HTR-8/SVneo (cell line): ENCODE measurements at regions not wholly inside any gene's neighbourhood (a gene's known extent, or its start where the extent isn't known, plus 50 kb on each side); places are given as distances from the start of the nearest gene placed in this dataset.

Source experiments
- DNase-seq: peaks from one replicate; pipeline ENCODE4 v3.0.0; 2011; ENCODE audit warnings: low spot score, mixed read lengths; ENCODE audit not compliant: insufficient read length
- FAIRE-seq: peaks from 2 replicates; lab custom pipeline; 2011; peaks lifted over from hg19 to GRCh38; lab: Jason Lieb, UNC

DNA sequence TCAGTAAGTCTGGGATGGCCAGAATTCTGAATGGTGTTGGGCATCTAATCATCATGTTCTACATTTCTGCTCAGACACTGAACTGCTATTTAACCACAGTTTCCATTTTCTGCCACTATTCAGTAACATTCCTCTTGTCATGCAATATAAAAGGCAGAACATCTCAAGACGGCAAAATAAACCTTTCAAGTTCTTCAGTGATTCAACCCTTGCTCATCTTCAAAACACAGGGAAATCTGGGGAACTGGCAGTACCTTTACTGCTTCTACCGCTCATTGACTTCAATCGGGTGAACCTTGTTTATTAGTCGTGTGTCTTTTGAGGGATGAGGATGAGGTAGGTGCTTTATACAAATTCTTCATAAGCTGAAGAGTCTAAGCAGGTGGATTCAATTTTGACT lies 184.7 kb upstream of the ANK3 start:
- DNase-seq (no peak), FAIRE-seq (no peak)

DNA sequence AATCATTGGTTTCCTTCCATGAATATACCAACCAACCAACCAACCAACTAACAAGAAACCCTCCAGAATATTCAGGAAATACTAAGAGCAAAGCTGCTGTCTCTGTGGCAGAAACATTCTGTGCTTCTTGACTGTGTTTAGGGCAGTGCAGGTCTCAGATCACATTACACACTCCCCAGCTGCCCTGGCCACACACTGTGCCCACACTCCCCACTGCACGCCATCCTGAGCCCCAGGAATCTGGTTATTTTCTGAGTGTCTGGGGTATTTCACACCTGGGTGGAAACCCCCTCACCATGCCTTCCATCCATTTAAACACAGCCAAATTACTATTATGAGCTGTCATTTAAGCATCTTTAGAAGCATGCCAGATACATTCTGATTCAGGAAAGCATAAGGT lies 183.7 kb upstream of the ANK3 start:
- FAIRE-seq (no peak), DNase-seq (no peak)

DNA sequence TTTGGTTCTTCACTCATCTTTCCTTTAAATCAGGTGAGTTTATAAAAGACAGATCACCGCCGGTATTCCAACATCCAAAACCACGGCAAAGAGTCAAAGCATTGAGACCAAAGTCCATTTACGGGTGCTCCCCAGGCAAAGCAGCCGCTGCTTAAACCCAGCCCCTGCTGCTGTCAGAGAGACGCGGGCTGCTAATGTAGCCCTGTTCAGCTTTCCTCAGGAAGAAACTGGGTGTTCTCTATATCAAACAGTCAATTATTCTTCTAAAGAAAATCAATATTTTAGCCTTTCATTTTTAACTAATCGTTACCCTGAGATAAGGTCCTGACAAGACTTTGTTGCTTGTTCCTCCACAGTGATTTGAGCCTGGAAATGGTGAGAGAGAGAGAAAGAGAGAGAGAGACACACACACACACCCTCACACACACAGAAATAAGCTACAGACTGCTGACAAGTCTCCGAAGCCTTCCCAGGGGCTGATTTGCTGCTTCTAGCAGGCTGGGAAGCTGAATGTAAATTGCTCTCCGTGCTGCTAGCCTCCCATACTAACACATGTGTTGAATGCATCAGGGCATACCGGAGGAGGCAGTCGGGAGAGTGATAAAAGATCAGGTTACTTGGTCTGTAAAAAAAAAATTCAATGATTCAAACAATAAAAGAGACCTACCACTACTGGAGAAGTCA lies 183.0 kb upstream of the ANK3 start:
- no peak for FAIRE-seq

DNA sequence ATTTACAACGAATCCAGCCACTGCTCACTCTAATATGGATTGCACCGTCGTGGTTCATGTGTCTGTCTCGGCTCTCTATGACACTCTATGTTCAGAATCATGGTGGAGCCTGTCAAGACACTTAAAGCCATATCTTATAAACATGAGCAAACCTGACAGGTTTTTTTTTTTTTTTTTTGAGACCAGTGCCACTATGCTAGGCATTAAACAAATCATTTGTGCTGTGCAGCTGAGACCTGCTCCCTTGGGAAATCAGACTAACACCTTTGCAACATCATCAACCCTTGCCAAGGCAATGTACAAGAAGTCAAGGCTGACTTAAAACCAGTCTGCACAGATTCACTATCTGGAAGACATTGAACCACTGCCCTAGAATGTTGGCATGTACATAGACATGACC lies 181.2 kb upstream of the ANK3 start:
- no peak for FAIRE-seq
- no peak for DNase-seq

More for the DNA sequence above, 183.0 kb upstream of the ANK3 start:
- DNase-seq = peak; percentile 42

DNA sequence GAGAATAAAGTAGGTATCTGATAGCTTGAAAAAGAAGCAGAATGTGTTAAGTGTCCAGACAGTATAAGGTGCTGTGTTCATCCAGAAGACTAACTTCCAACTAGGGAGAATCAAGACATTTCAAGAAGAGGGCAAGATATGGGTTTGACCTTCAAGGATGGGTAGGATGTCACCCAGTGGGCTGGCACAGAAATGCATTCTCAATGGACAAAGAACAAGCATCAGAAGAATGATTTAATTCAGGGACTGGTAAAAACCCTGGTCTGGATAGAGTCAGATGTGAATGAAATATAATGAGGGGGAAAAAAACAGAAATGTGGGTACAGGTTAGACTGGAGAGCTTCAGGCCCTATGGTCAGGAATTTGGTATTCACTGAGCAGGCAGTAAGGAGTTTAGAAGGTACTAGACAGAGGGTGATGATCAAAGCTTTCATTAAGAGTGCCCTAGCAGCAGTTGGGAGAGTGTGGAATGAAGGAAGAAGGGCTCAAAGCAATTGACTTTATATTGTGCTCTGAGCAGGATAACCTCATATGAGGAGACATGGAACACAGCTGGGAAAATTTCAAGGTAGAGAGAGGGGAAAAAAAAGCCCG lies 180.7 kb upstream of the ANK3 start:
- no peak for FAIRE-seq

DNA sequence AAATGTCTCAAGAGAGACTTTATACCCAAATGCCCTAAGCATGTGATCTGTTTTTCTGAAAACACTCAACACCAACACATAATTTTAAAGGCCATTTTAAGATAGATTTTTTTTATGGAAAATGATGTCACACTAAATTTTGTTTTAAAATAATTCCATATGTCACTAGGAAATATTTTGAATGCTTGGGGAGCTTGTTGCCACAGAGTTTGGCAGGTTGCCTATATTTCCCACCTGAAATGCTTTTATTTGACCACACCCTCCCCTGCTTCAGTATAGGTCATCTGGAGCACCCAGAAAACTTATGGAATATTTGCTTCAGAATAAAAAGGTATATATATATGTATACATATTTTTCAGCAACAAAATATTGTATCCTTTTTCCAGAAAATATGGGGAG lies 180.0 kb upstream of the ANK3 start:
- DNase-seq (no peak), FAIRE-seq (no peak)

More for the DNA sequence above, 180.7 kb upstream of the ANK3 start:
- DNase-seq = no peak

DNA sequence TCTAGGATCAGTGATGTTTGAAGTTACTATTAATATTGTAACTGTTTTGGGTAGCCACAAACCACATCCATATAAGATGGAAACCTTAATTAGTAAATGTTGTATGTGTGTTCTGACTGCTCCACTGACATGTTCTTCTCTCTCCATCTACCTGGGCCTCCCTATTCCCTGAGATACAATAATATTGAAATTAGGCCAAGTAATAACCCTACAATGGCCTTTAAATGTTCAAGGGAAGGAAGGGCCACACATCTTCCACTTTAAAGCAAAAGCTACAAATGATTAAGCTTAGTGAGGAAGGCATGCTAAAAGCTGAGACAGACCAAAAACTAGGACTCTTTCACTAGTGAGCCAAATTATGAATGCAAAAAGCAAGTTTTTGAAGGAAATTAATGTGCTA lies 176.4 kb upstream of the ANK3 start:
- no peak for DNase-seq
- no peak for FAIRE-seq

DNA sequence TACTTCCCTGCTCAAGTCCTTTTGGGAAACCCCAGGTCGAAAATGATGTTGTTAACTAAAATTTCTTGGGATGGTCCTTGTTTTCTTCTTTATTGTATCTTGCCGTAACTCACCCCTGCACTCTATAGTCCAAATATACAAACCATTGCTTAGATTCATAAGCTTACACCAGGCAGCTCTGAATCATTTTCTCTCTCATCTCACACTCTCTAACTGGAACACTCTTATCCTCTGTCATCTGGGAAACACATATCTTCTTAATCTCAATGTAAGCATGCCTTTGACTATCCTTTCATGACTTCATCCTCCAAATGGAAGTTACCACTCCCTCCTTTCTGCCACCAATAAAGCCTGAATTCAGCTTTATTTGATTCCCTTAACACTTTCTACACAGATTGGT lies 175.8 kb upstream of the ANK3 start:
- no peak for FAIRE-seq

DNA sequence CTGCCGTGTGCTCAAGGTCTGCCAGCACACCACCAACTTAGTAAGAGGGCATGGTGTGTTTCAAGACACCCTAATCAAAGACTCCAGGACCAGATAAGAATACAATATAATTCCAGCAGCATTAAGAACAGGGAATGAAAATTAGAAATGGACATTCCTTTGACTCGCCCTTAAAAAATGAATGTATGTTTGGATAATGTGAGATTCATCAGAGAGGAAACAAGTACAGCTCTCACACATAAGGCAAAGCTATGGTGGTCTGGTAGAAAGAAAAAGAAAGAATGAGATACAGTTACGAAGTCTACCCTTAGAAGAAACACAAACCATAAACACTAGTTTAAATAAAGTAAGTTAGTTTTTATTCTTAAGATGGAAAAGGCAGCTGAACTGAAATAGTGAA lies 174.8 kb upstream of the ANK3 start:
- no peak for DNase-seq
- no peak for FAIRE-seq

More for the DNA sequence above, 175.8 kb upstream of the ANK3 start:
- DNase-seq = no peak

DNA sequence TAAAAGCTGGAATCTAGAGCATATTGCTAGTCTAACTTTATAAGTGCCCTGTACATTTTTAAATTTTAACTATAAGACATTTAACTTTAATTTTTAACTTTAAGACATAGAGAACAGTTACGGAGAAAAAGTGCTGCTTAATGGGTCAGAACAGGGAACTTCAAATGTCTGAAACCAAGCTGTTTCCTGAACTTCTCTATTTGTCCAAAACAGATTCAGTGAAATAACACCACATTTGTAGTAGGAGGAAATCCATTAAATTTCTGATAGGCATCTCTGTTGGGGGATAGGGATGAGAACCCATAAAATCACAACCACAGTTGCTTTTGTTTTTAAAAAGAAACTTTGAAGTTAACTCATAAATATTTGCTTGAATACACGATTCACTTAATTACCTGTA lies 170.8 kb upstream of the ANK3 start:
- FAIRE-seq = no peak
- DNase-seq = no peak

DNA sequence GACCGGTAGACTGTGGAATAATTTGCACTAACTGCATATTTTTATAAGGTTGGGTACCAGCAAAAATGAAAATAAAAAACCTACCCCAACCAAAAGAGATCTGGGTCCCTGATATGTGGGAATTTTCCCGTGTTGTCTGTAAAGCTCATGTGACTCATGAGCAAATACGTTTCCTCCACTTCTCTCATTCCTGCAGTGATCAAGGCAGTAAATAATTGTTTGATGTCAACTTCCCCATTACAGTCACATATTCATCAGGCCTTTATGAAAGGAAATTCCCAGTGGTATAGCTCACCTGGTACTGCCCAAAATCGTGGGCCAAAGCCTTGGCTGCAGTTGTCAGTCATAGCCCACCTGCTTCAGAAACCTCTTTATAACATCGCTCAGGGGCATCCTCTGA lies 166.0 kb upstream of the ANK3 start:
- no peak for FAIRE-seq
- no peak for DNase-seq

DNA sequence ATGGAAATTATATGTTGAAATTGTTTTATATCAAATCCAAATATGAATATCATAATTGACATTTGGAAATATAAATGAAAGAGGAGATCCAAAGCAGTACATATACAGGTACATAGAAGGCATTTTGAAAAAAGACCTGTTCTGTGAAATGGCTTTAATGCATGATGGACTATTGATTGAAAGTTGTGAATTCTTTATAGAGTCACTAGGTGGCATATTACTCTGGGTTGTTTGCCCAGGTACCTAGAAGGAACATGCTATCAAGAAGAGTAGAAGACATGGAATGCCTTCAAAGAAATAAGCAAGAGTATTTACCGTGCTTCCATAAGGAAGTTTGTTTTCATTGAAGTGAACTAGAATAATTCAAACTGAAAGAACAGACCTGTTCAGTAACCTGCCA lies 160.0 kb upstream of the ANK3 start:
- DNase-seq (no peak), FAIRE-seq (no peak)

DNA sequence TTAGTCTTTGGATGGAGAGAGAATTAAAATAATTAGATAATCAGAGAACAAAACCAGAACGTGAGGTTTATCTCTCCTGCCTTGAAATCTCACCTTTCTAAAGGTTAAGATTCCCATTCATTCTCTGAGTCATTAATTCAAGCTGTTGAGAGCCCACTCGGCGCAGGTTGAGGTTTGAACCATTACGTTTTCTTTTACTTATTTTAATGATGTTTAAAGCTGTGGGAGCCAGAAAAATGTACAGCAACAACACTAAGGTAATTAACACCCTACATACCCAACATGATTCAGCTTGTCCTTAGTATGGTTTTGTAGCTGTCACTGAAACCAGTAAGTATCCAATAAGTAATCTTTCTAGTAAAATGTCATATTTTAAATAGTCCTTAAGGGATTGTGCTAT lies 153.0 kb upstream of the ANK3 start:
- FAIRE-seq (no peak), DNase-seq (no peak)

DNA sequence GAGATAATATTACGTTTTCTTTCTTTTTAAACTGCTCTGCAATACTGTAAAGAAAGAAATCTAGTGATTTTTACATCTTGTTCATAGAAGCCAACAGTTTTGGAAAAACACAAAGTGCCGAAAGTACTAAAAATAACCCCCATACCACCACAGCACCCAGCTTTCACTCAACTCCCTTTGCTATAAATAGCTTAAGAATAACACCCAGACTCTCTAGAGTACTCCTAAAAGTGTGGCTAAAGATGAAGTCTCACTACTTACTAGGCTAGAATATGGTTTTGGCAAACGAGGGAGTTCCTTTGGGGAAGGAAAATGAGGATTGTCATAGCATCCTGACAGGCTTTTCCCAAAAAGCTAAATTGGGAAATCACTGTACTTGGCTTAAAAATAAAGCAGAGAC lies 151.8 kb upstream of the ANK3 start:
- FAIRE-seq = no peak
- no peak for DNase-seq

DNA sequence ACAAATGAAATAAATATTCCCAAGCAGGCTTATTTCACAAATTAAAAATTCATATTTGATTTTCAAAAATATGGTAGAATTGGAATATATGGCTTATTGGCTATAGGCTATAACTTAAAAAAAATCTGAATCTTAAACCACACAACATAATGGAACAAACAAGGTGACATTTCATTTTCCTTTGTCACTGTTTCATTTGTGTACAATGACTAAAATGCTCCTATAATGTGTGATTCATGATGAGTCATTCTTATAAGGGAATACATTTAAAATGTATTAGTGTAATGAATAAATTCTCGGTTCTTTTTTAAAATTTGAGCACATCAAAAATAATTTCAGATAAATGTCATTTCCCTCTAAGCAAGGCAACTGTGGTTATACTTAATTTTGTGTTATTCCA lies 148.0 kb upstream of the ANK3 start:
- DNase-seq (no peak), FAIRE-seq (no peak)

DNA sequence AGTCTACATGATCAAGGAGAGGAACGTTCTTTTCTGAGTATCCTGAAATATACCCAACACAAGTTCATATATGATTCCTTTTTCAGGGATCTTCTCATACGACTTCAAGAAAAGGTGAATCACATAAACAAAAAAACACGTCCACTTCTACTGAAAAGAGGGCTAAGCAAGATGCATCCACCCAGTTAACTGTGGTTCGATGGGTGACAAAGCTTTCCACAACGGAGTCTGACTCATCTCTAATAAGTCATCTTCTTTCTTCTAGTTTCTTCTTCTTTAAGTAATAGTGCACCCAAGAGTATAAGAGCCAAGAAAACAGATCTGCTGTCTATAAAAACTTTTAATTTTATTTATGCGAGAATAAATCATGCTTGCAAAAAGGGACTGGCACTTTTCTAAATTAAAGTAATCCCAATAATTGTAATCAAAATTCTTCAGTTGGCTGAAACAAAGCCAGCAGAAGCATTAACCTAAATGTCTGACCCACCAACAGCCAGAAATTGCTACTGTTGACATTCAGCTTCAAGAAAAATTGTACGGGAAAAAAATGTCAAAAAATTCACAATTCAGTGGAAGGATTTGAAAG lies 146.9 kb upstream of the ANK3 start:
- no peak for FAIRE-seq
- no peak for DNase-seq

DNA sequence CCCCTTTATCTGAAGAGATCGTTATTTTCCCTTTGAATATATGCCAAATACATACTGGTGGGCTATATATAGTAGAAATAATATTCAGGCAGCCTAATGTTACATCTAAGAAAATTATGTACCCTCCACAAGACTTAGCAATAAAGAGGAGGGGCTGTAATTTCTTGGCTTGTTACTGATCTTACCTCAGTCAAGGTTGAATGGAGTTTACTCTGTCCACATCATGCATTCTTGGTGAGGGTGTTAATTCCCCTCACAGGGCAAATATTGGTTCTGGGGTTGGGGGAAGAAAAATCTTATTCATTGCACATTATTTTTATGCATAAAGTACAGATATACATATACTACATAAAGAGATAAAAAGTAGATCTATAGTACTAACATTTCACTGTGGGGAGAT lies 145.8 kb upstream of the ANK3 start:
- FAIRE-seq (no peak), DNase-seq (no peak)

DNA sequence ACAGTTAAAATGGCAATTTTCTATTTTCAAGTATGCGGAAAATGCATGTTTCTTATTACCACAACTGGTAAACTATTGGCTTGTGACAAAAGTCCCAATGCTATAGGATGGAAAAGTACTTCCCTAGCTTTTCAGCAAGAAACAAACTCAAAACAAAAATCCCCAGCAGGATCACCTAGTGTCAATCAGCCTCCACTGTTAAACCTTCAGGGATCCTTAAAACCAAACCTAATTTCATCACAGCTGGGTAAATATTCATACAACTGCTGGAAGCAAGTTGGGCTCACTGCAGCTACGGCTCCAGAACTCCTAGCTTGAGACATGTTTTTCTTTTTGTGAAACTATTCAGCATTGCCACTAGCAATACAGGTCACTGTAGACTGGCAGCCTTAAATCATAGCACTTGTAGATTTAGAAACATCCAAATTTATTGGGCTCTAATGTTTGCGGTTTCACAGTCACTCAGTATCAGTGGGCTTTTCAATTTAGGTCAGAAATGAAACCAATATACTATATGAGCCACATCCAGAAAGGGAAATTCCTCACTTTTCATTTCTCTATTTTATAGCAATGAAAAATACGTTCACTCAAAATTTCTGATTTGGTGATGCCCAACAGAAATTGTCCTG lies 145.2 kb upstream of the ANK3 start:
- DNase-seq (no peak), FAIRE-seq (no peak)

DNA sequence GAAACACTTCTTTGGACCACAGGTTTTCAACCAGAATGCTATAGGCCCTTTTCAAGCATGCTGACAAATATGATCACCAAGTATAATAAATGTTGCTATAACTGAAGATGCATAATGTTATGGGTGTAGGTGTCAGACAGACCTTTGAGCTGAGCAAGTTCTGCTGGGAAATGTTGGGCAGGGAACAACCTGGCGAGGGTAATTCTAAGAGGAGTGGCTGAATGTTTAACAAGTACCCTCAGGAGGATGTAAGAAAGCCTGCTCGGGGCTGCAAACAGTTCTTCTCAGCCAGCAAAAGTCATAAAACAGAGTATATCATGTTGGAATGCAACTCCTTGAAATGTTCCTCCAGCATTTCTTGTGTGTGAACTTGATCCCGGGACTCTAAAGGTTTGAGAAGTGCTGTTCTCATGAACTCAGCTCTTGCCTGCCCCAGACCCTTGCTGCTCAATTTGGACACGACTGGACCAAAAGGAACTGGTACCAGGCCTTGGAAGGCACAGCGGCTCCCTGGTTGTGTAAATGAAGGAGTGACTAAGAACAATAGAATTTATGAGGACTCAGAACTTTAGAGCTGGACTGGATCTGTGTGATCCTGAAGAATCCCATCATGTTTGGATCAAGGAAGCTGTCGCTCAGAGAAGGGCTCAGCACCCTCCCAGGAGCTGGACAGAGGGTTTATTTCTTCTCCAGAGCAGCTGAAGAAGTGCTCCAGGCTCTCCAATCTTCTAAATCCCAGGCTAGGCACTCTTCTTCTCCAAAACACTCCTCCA lies 143.2 kb upstream of the ANK3 start:
- DNase-seq = no peak
- no peak for FAIRE-seq

DNA sequence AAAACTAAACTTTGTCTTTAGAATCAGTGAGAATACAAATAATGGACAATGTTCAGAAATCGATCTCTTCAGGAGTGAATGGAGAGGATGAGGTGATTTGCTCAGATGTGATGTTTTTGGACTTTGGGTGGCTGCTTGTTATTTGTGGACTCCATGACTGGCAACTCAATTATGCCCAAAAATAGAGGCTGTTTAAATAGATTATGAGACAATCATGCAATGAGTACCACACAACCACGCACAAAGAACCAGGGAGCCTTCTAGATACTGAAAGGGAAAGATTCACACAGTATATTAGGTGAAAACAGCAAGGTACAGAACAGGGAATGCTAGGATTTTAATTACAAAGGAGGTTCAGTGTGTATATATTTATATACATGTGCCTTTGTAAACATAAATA lies 141.3 kb upstream of the ANK3 start:
- no peak for DNase-seq
- no peak for FAIRE-seq

DNA sequence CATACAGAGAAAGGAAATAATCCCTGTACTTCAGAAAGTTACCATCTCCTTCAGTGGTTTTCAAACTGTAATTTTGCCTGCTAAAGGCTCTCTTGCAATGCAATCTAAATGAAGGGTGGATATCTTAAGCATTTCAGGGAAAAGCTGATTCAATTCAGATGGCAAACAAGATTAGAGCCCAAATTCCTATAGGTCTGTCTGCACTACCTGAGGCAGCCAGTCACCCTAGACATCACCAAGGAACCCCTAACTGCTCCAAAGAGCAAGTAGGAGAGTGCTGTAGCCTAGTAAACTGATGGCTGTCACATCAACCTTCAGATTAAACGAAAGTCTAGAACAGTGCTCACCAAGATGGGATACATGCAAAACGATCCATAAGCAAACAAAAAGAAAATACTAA lies 138.0 kb upstream of the ANK3 start:
- DNase-seq = no peak
- FAIRE-seq = no peak
